ENCODE measurements at regions not wholly inside any gene's neighbourhood (a gene's known extent, or its start where the extent isn't known, plus 50 kb on each side); places are given as distances from the start of the nearest gene placed in this dataset.
"Not testable (repeated sequence)": the region's sequence is repeated elsewhere in the genome, so short reads cannot be mapped to it uniquely, and the experiment has no call there.

DNA sequence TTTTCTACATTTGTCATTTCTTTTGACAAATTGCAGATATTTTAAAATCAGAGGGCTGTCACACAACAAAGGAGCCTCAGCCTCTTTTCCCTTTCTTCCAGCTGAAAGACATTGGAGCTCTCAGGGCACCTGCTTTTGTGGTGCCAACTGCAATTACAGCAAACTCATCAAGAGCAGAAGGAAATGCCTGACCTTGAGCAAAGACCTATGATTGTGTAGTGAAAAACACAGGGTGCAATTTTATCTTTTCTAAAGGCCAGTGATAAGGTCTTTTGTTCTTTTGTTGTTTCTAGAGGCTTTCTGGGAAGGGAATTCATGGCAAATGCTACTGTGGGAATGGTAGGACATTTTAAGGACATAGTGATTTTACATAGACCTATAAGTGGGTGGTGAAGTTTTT lies 214.3 kb downstream of the OXSM start:
- TF ChIP-seq, protein P1, sequence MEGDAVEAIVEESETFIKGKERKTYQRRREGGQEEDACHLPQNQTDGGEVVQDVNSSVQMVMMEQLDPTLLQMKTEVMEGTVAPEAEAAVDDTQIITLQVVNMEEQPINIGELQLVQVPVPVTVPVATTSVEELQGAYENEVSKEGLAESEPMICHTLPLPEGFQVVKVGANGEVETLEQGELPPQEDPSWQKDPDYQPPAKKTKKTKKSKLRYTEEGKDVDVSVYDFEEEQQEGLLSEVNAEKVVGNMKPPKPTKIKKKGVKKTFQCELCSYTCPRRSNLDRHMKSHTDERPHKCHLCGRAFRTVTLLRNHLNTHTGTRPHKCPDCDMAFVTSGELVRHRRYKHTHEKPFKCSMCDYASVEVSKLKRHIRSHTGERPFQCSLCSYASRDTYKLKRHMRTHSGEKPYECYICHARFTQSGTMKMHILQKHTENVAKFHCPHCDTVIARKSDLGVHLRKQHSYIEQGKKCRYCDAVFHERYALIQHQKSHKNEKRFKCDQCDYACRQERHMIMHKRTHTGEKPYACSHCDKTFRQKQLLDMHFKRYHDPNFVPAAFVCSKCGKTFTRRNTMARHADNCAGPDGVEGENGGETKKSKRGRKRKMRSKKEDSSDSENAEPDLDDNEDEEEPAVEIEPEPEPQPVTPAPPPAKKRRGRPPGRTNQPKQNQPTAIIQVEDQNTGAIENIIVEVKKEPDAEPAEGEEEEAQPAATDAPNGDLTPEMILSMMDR (conservative IDR thresholded peaks at IDR 0.05) = no peak
- TF ChIP-seq ZFX (IDR thresholded peaks at IDR 0.05) = no peak

DNA sequence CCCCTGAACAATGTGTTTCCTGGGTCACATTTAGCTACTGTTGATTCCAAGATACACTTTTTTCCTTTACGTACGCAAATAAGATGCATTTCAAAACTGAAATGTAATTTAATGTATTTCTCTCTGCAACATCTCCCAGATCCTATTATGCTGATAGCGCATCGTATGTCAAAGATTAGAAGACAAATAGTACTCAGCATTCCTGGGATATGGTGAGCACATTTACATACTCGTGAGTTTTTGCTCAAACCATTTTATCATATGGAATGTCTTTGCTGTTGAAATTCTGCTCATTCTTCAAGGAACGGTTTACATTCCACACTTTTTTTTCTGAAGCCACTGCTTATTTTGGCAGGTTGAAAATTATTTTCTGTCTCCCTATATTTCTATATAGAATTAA lies 221.4 kb downstream of the OXSM start:
- TF ChIP-seq, protein P1 (conservative IDR thresholded peaks at IDR 0.05) = no peak
- TF ChIP-seq ZFX (IDR thresholded peaks at IDR 0.05) = no peak
- no peak overlapping the region for H3K27ac ChIP-seq

More for the DNA sequence above, 214.3 kb downstream of the OXSM start:
- H3K27ac ChIP-seq = no peak overlapping the region

DNA sequence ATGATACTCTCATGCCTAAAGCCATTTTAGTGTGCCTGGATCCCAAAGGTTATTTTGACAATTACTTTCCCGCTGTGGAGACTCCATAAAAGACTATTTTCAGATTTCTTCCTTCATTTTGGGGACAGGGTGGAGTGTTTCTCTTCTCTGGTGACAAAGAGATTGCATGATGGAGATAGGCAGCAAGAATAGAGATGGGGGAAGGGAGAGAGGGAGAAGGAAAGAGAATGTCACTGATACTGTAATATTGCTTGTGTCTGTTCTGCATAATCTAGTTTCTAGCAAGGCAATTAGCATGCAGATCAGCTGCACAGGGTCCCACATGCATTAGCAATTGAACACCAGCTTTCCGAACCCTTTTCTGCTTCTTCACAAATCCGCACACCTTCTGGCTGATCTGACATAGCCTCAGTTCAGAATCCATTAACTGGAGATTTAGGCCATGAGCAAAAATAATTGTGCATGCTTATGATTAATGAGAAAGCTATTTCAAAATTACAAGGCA lies 222.4 kb downstream of the OXSM start:
- TF ChIP-seq ZFX (IDR thresholded peaks at IDR 0.05) = no peak
- TF ChIP-seq, protein P1 (conservative IDR thresholded peaks at IDR 0.05) = no peak
- no peak overlapping the region for H3K27ac ChIP-seq

DNA sequence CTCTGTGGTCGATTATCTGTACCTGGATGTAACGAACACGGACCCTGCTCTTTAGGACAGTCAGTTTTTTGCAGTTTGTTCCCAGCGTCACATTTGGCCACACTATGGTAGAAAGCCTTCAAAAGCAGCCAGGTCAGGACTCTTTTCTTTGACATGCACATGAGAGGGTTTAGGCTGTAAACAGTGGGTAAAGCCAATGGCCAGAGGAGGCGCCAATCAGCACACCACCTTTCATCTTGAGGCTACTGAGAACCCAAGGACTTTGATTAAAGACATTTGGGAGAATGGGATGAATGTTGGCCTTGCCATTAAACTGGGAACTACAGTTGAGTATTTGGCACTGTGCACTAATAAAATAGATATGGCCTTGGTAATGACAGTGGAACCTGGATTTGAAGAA lies 225.9 kb downstream of the OXSM start:
- TF ChIP-seq ZFX (IDR thresholded peaks at IDR 0.05) = no peak
- TF ChIP-seq, protein P1 (conservative IDR thresholded peaks at IDR 0.05) = peak; percentile 15; the same call in 1 of the 2 replicates
- no peak overlapping the region for H3K27ac ChIP-seq

DNA sequence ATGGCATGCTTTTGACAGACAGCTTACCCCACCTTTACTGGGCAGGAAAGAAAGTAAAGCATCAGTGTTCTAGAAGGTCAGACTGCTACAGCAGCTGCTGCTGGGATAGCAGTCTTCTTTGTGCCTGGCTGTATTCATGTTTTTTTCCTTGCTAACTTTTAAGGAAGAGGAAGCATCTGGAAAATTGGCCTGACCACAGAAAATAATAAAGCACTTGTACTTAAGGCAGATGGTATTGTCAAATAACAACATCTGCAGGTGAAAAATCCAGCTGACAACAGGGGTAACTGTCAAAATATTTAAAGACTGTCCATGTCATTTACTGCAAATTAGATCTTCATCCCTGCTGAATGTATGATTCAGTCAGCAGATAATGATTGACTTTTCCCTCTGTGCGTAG lies 229.0 kb downstream of the OXSM start:
- no peak for TF ChIP-seq ZFX (IDR thresholded peaks at IDR 0.05)
- TF ChIP-seq, protein P1 (conservative IDR thresholded peaks at IDR 0.05) = no peak
- H3K27ac ChIP-seq = no peak overlapping the region

DNA sequence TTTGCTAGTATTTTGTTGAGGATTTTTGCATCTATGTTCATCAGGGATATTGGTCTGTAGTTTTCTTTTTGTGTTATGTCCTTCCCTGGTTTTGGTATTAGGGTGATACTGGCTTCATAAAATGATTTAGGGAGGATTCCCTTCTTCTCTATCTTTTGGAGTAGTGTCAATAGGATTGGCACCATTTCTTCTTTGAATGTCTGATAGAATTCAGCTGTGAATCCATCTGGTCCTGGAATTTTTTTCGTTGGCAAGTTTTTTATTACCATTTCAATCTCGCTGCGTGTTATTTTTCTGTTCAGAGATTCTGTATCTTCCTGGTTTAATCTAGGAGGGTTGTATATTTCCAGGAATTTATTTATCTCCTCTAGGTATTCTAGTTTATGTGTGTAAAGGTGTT lies 234.3 kb downstream of the OXSM start:
- not testable (repeated sequence) for H3K27ac ChIP-seq

DNA sequence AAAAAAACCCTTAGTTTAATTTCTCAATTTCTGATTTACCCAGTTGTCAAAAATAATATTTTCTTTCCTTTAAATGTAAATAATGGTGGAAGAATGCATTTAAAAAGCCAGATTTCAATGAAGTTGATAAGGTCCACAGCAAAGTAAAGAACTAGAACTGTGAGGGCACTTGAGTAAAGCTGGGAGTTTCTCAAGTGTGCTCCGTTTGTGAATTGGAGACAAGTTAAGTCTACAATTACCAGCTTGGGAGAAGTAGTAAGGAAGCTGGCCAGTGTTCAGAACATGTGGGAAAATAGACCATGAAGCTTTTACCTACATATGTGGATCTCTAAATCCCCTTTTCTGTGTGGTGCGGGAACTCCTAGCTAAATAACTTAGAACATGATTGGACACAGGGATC lies 239.4 kb downstream of the OXSM start:
- H3K27ac ChIP-seq = no peak overlapping the region
- TF ChIP-seq, protein P1 (conservative IDR thresholded peaks at IDR 0.05) = no peak
- TF ChIP-seq ZFX (IDR thresholded peaks at IDR 0.05) = no peak

DNA sequence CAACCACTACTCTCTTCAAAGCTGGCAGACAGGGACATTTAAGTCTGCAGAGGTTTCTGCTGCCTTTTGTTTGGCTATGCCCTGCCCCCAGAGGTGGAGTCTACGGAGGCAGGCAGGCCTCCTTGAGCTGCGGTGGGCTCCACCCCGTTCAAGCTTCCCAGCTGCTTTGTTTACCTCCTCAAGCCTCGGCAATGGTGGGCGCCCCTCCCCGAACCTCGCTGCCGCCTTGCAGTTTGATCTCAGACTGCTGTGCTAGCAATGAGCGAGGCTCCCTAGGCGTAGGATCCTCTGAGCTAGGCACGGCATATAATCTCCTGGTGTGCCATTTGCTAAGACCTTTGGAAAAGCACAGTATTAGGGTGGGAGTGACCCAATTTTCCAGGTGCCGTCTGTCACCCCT lies 252.2 kb downstream of the OXSM start:
- H3K27ac ChIP-seq = not testable (repeated sequence)

DNA sequence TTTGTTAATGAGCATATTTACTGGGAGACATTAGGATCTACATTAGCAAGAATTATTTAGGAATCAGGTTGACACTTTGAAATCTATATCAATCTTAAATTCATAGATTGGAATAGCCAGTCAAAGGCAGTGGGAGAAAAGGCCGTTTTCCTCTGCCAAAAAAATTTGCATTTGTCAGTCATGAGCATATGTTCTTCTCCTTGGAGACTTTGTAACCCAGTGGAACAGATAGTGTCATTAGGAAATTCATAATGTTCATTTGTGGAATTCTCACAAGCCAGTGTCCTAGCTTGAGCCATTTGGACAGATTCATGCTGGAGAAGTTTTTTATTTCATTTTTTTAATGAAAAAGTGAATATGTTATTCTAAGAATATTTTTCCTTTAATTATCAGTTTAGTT lies 260.1 kb downstream of the OXSM start:
- TF ChIP-seq ZFX (IDR thresholded peaks at IDR 0.05) = no peak
- TF ChIP-seq, protein P1 (conservative IDR thresholded peaks at IDR 0.05) = no peak
- H3K27ac ChIP-seq = no peak overlapping the region
